NCI-H2227 (cell line): ENCODE measurements at regions not wholly inside any gene's neighbourhood (a gene's known extent, or its start where the extent isn't known, plus 50 kb on each side); places are given as distances from the start of the nearest gene placed in this dataset.

Experiments
- DNase-seq: peaks from one replicate; lab custom pipeline; 2025; ENCODE audit not compliant: unreplicated experiment; lab: John Stamatoyannopoulos, UW

GRCh38 chr11:29017941-29018340, 909.8 kb downstream of the METTL15 start:
- no peak for DNase-seq

- DNase-seq = no peak
Observed at GRCh38 chr11:29012507-29012906, 904.3 kb downstream of the METTL15 start.

- no peak for DNase-seq
Observed at GRCh38 chr11:29009426-29009825, 901.2 kb downstream of the METTL15 start.

DNA sequence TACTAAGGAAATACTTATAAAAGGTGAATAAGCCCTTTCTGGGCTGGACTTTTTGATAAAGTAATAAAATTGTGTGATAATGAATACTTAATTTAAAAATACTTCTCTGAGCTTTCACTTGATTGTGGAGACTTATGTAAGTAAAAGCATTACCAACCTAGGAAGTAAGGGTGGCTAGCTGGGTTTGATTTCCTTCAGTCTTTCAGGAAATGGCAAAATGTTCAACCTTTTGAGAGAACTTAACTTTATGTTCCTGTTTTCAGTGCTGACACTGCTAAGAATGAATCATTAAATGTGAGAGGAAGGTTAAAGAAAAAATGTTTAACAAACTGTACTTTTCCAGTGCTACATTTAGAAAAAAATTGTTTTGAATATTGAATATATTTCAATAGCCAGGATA, 900.3 kb downstream of the METTL15 start:
- DNase-seq = no peak

GRCh38 chr11:29006668-29007067, 898.5 kb downstream of the METTL15 start:
- no peak for DNase-seq

GRCh38 chr11:29005401-29005980, 897.3 kb downstream of the METTL15 start:
- no peak for DNase-seq

- DNase-seq = no peak
Observed at GRCh38 chr11:29002816-29003215, 894.6 kb downstream of the METTL15 start.

- no peak for DNase-seq
Observed at GRCh38 chr11:28999620-29000019, 891.4 kb downstream of the METTL15 start.

- DNase-seq = no peak
Observed at GRCh38 chr11:28992996-28993395, 884.8 kb downstream of the METTL15 start.

DNA sequence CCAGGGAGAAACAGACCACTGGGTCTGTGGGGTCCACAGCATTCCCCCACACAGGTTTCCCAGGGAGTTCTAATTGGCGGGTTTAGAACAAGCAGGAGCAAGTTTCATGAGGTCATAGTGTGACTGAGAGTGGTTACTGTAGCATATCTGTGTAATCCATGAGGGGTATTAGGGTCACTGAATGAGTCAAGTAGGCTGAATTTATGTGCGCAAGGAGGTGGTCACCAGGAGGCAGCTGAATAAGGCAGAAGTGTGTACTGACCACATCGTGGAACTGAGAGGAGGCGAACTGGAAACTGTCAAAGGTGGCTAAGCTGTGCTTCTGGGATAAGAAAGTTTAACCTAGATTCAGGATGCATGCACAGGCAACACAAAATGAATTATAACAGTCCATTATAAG, 876.0 kb downstream of the METTL15 start:
- no peak for DNase-seq

DNA sequence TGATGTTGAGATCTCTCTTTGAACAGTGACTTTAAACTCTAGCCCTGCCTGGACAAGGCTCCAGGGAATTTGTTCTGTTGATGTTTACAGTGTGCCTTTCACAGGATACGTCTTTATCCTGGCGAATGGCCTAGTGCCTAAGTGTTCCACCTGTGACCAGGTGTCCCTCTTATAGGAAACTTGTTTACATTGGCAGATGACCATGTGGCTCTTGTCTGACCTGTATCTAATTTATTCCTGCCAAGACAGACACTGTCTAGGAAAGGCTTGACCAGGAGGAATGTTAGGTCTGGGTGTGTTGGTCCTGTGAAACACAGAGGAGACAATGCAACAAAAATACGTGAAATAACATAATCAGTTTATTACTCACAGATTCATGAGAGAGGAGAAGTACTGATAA, 875.6 kb downstream of the METTL15 start:
- DNase-seq = no peak

DNA sequence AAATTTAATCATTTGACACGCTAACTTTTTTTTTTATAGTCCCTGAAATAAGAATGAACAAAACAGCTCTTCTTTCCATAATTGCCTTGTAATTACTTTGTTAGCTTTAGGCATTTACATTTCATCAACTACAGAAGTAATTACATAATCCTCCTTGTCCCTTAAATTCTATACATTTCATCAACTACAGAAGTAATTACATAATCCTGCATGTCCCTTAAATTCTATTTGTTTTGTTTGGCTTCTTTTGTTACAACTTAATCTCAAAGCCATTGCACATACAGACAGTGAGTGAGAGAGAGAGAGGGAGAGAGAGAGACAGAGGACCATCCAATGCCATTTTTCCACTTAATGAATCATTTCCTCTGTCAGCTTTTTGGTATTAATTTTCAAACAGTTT, 873.2 kb downstream of the METTL15 start:
- no peak for DNase-seq

GRCh38 chr11:28976801-28977145, 868.6 kb downstream of the METTL15 start:
- DNase-seq = no peak

GRCh38 chr11:28976012-28976800, 868.0 kb downstream of the METTL15 start:
- no peak for DNase-seq

DNA sequence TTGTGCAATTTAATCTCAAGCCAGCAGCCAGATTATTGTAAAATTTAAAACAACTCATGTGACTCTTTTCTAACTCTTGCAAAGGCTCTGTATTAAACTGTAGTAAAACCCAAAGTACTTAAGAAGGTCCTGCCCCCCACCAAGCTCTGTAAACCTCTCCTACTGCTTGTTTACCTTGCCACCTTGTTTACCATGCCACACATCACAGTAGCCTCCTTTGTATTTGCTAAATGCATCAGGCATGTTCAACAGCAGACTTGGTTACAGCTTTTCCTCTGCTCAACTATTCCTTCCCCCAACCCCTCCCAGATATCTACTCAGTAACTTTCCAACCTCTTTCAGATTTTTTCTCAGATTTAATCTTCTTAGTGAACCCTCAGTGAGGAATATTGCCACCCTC, 861.6 kb downstream of the METTL15 start:
- DNase-seq = no peak

DNA sequence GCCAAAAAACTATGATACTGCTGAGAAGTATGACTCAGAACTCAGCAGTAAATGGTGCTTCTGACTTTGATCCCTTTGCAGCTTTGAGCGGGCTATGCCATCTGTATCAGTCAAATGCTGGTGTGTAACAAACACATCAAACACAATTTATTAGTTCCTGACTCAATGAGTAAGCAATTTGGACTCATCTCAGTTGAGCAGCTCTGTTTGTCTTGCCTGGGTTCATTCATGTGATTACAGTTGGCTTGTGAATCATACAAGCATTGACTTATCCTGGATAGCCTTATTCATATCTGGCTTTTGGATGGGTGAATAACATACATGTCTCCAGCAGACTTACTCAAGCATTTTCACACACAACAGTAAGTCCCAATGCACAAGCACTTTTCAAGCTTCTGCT, 858.8 kb downstream of the METTL15 start:
- no peak for DNase-seq

- no peak for DNase-seq
Observed at GRCh38 chr11:28965819-28966218, 857.6 kb downstream of the METTL15 start.

GRCh38 chr11:28964811-28965210, 856.6 kb downstream of the METTL15 start:
- DNase-seq = no peak

DNA sequence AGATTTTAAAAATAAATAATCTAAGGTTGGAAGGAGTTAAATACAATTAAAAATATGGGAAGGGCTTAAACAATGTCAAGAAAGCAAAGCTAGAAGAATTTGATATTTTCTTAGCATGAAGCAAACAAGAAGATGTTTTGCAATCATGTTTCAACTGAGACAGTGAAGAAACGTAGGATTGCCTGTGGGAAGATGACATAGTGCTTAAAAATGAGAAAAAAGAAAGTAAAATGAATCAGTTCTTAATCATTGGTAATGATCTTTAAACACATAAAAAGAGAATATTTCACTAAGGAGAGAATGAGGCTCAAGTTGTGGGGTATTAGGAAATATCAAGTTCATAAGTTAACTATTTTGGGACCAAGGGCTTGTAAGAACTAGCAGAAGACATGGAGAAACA, 855.0 kb downstream of the METTL15 start:
- no peak for DNase-seq

GRCh38 chr11:28962502-28962901, 854.3 kb downstream of the METTL15 start:
- DNase-seq = no peak

GRCh38 chr11:28961726-28962125, 853.5 kb downstream of the METTL15 start:
- DNase-seq = no peak

DNA sequence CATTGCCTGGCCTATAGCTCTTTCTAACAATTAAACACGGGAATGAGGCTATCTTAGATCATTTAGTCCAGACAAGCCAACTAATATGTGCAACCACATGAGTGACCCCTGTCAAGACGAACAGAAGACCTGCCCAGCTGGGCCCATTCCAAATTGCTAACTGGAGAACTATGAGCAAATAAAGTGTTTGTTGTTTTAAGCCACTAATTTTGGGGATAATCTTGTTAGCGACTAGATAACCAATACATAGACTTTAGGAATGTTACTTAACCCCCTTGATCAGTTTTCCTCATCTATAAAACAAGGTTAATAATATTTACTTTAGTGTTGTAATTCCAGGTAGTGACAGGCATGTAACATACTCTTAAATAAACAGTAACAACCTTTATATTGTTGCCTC, 848.3 kb downstream of the METTL15 start:
- DNase-seq = no peak

DNA sequence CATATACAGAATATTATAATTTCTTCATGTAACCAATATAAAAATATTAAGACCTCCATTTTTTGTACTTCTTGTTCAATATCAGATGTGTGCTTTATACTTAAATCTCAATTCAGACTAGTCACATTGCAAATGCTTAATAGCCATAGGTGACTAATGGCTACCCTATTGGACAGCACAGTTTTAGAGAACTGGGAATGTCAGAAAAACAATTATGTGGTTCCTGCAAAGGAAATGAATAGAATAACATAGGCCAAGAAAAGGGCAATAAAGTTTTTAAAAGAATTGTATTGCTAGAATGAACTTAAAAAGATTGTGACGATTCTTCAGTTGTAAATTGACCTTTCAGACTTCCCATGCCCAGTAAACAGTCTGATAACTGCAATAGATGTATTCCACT, 843.0 kb downstream of the METTL15 start:
- no peak for DNase-seq
